ENCODE measurements at regions not wholly inside any gene's neighbourhood (a gene's known extent, or its start where the extent isn't known, plus 50 kb on each side); places are given as distances from the start of the nearest gene placed in this dataset.

DNA sequence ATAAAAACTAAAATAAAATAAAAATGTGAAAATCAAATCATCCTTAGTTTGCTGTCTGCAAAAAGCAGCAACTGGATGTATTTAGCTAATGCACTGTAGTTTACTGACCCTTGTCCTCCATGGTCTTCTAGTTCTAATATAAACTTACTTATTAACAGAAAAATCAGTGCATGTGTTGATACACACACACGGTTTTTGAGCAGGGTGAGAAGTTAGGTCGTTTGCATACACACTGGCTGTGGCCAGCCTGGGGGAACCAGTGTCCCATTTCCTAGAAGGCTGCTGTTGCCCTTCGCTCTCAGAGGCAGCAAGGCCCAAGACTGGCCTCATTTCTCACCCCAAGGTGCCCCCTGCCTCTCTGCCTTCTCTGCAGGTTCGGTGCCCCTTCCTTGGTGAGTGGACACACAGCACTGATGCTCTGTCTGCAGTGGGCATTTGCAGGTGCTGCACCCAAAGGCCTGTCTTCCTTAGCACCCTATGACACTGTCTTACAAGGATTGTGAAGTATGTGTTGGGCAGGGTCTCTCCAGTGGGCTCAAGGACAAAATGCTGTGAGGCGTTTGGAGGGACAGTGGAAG lies 168.5 kb downstream of the SCP2D1 start:
- Mint-ChIP-seq H3K27me3 (peaks cover 9 to 10% of the 10 kb centered on the region in 2 donors), H3K4me3 (no peak overlapping the region), H3K36me3 (no peaks in the 10 kb centered on the region), H3K9me3 (no peaks in the 10 kb centered on the region), H3K27ac (no peak overlapping the region), H3K4me1 (no peaks in the 10 kb centered on the region)
- H3K9me3 ChIP-seq = no peaks in the 10 kb centered on the region
- DNase-seq (no peak), ATAC-seq (replicated peaks in 1 of 4) (no peak)
- ChIA-PET CTCF (no interaction called here), POLR2A (no interaction called here)
- H3K27me3 ChIP-seq (replicated peaks in 1 of 2; ENCODE audit: control insufficient read depth in 2 of 2, extremely low read depth in 1 of 2, insufficient read depth in 2 of 2, low read length in 1 of 2) = peaks cover 0 to 9% of the 10 kb centered on the region in 2 experiments
- no peaks in the 10 kb centered on the region for H3K4me1 ChIP-seq (ENCODE audit: control insufficient read depth in 1 of 2, extremely low read depth in 1 of 2, insufficient read depth in 2 of 2, low read length in 2 of 2)
- WGBS (ENCODE audit: insufficient coverage) = 56% methylated on average over 3 of the region's 5 CpGs
- H3K27ac ChIP-seq (ENCODE audit: low read length) = no peak overlapping the region
- no peaks in the 10 kb centered on the region for H3K36me3 ChIP-seq (ENCODE audit: control insufficient read depth in 2 of 2, extremely low read depth in 1 of 2, insufficient read depth in 1 of 2, low read length in 1 of 2)
- H3K4me3 ChIP-seq (ENCODE audit: control insufficient read depth in 1 of 2, extremely low read depth in 1 of 2, low read length in 1 of 2) = no peak overlapping the region

DNA sequence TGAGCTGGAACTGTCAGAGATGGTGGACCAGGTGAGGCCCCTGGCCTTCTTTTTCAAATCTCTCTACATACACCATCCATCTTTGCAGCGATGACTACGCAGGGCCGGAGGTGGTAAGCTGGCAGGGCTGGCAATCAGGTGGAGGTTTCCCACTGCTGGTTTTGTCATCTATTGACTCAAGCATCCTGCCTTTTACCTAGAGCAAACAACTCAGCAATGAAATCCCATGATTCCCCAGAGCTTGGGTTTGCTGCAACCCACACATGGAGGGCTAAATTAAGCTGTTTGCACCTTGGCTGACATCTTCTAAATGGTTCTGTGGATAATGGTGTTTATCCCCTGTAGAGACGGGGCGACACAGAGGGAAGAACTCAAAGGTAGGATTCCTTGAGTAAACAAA lies 170.2 kb downstream of the SCP2D1 start:
- ChIA-PET POLR2A (no interaction called here), CTCF (no interaction called here)
- Mint-ChIP-seq H3K4me1 (no peaks in the 10 kb centered on the region), H3K9me3 (no peaks in the 10 kb centered on the region), H3K36me3 (no peaks in the 10 kb centered on the region), H3K4me3 (no peak overlapping the region), H3K27me3 (peaks cover 8 to 10% of the 10 kb centered on the region in 2 donors), H3K27ac (no peak overlapping the region)
- no peak overlapping the region for H3K27ac ChIP-seq (ENCODE audit: low read length)
- H3K4me3 ChIP-seq (ENCODE audit: control insufficient read depth in 1 of 2, extremely low read depth in 1 of 2, low read length in 1 of 2) = no peak overlapping the region
- H3K36me3 ChIP-seq (ENCODE audit: control insufficient read depth in 2 of 2, extremely low read depth in 1 of 2, insufficient read depth in 1 of 2, low read length in 1 of 2) = no peaks in the 10 kb centered on the region
- H3K27me3 ChIP-seq (replicated peaks in 1 of 2; ENCODE audit: control insufficient read depth in 2 of 2, extremely low read depth in 1 of 2, insufficient read depth in 2 of 2, low read length in 1 of 2) = peaks cover 0 to 9% of the 10 kb centered on the region in 2 experiments
- no peak for DNase-seq
- WGBS (ENCODE audit: insufficient coverage) = 100% methylated on average over 3 of the region's 5 CpGs
- no peak for ATAC-seq (replicated peaks in 1 of 4)
- no peaks in the 10 kb centered on the region for H3K9me3 ChIP-seq
- no peaks in the 10 kb centered on the region for H3K4me1 ChIP-seq (ENCODE audit: control insufficient read depth in 1 of 2, extremely low read depth in 1 of 2, insufficient read depth in 2 of 2, low read length in 2 of 2)

GRCh38 chr20:18984238-18985200 lies 170.9 kb downstream of the SCP2D1 start:
- Histone ChIP-seq H3K4me3 (ENCODE audit: control insufficient read depth in 1 of 2, extremely low read depth in 1 of 2, low read length in 1 of 2) (no peak overlapping the region), H3K4me1 (ENCODE audit: control insufficient read depth in 1 of 2, extremely low read depth in 1 of 2, insufficient read depth in 2 of 2, low read length in 2 of 2) (no peaks in the 10 kb centered on the region), H3K27me3 (replicated peaks in 1 of 2; ENCODE audit: control insufficient read depth in 2 of 2, extremely low read depth in 1 of 2, insufficient read depth in 2 of 2, low read length in 1 of 2) (peaks cover 0 to 9% of the 10 kb centered on the region in 2 experiments), H3K9me3 (no peaks in the 10 kb centered on the region), H3K36me3 (ENCODE audit: control insufficient read depth in 2 of 2, extremely low read depth in 1 of 2, insufficient read depth in 1 of 2, low read length in 1 of 2) (no peaks in the 10 kb centered on the region), H3K27ac (ENCODE audit: low read length) (no peak overlapping the region)
- ChIA-PET POLR2A (no interaction called here), CTCF (no interaction called here)
- H3K27me3 Mint-ChIP-seq = peaks cover 7 to 9% of the 10 kb centered on the region in 2 donors
- 73% methylated on average over 11 of the region's 13 CpGs for WGBS (ENCODE audit: insufficient coverage)
- H3K27ac Mint-ChIP-seq = no peak overlapping the region
- ATAC-seq (replicated peaks in 1 of 4) (no peak), DNase-seq (no peak)
- H3K4me1 Mint-ChIP-seq = no peaks in the 10 kb centered on the region
- no peak overlapping the region for H3K4me3 Mint-ChIP-seq
- no peaks in the 10 kb centered on the region for H3K36me3 Mint-ChIP-seq
- H3K9me3 Mint-ChIP-seq = no peaks in the 10 kb centered on the region

DNA sequence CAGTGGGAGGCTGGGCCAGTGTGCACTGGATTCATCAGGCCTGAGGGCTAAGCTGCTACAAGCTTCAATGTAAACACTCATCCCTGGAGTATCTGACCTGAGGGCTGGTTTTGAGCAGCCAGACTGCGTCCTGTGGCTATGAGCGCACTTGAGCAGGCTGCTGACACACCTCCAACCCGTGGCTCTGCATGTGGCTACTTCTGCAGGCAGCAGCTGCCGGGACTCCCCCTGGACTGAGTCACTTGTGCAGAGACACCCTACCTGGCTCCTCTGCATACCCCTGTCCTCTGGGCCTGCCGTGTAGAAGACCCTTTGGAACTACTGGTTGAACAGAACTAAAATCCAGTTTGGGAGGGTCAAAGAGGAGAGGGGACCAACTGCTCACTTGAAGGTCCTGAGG lies 172.0 kb downstream of the SCP2D1 start:
- H3K9me3 Mint-ChIP-seq = no peaks in the 10 kb centered on the region
- no peak overlapping the region for H3K27ac Mint-ChIP-seq
- ChIA-PET POLR2A (no interaction called here), CTCF (no interaction called here)
- peaks cover 4 to 5% of the 10 kb centered on the region in 2 donors for H3K27me3 Mint-ChIP-seq
- Histone ChIP-seq H3K27ac (ENCODE audit: low read length) (no peak overlapping the region), H3K4me3 (ENCODE audit: control insufficient read depth in 1 of 2, extremely low read depth in 1 of 2, low read length in 1 of 2) (no peak overlapping the region), H3K4me1 (ENCODE audit: control insufficient read depth in 1 of 2, extremely low read depth in 1 of 2, insufficient read depth in 2 of 2, low read length in 2 of 2) (no peaks in the 10 kb centered on the region), H3K36me3 (ENCODE audit: control insufficient read depth in 2 of 2, extremely low read depth in 1 of 2, insufficient read depth in 1 of 2, low read length in 1 of 2) (no peaks in the 10 kb centered on the region), H3K9me3 (no peaks in the 10 kb centered on the region), H3K27me3 (replicated peaks in 1 of 2; ENCODE audit: control insufficient read depth in 2 of 2, extremely low read depth in 1 of 2, insufficient read depth in 2 of 2, low read length in 1 of 2) (peaks cover 0 to 9% of the 10 kb centered on the region in 2 experiments)
- H3K4me3 Mint-ChIP-seq = no peak overlapping the region
- no peak for DNase-seq
- no peaks in the 10 kb centered on the region for H3K36me3 Mint-ChIP-seq
- H3K4me1 Mint-ChIP-seq = no peaks in the 10 kb centered on the region
- 66% methylated on average over 3 of the region's 5 CpGs for WGBS (ENCODE audit: insufficient coverage)
- ATAC-seq (replicated peaks in 1 of 4) = no peak

- Mint-ChIP-seq H3K27me3 (peaks cover 0 to 3% of the 10 kb centered on the region in 2 donors), H3K9me3 (no peaks in the 10 kb centered on the region), H3K4me3 (no peak overlapping the region), H3K4me1 (no peaks in the 10 kb centered on the region), H3K36me3 (no peaks in the 10 kb centered on the region), H3K27ac (no peak overlapping the region)
- Histone ChIP-seq H3K36me3 (ENCODE audit: control insufficient read depth in 2 of 2, extremely low read depth in 1 of 2, insufficient read depth in 1 of 2, low read length in 1 of 2) (no peaks in the 10 kb centered on the region), H3K4me3 (ENCODE audit: control insufficient read depth in 1 of 2, extremely low read depth in 1 of 2, low read length in 1 of 2) (no peak overlapping the region), H3K27ac (ENCODE audit: low read length) (no peak overlapping the region), H3K27me3 (replicated peaks in 1 of 2; ENCODE audit: control insufficient read depth in 2 of 2, extremely low read depth in 1 of 2, insufficient read depth in 2 of 2, low read length in 1 of 2) (peaks cover 0 to 9% of the 10 kb centered on the region in 2 experiments), H3K9me3 (no peaks in the 10 kb centered on the region), H3K4me1 (ENCODE audit: control insufficient read depth in 1 of 2, extremely low read depth in 1 of 2, insufficient read depth in 2 of 2, low read length in 2 of 2) (no peaks in the 10 kb centered on the region)
- ChIA-PET CTCF (no interaction called here), POLR2A (no interaction called here)
- DNase-seq (no peak), ATAC-seq (replicated peaks in 1 of 4) (no peak)
- WGBS (ENCODE audit: insufficient coverage) = 78% methylated on average over 4 of the region's 7 CpGs
Measured at GRCh38 chr20:18986146-18986830, 172.7 kb downstream of the SCP2D1 start.

- no peaks in the 10 kb centered on the region for H3K9me3 Mint-ChIP-seq
- H3K4me1 Mint-ChIP-seq = no peaks in the 10 kb centered on the region
- H3K27ac ChIP-seq (ENCODE audit: low read length) = no peak overlapping the region
- H3K4me1 ChIP-seq (ENCODE audit: control insufficient read depth in 1 of 2, extremely low read depth in 1 of 2, insufficient read depth in 2 of 2, low read length in 2 of 2) = no peaks in the 10 kb centered on the region
- H3K27me3 Mint-ChIP-seq = peaks cover 0 to 3% of the 10 kb centered on the region in 2 donors
- H3K36me3 ChIP-seq (ENCODE audit: control insufficient read depth in 2 of 2, extremely low read depth in 1 of 2, insufficient read depth in 1 of 2, low read length in 1 of 2) = no peaks in the 10 kb centered on the region
- DNase-seq = no peak
- WGBS (ENCODE audit: insufficient coverage) = no CpG with 5 or more reads among the region's 9 CpGs
- no peak overlapping the region for H3K4me3 ChIP-seq (ENCODE audit: control insufficient read depth in 1 of 2, extremely low read depth in 1 of 2, low read length in 1 of 2)
- H3K27ac Mint-ChIP-seq = no peak overlapping the region
- ChIA-PET POLR2A (no interaction called here), CTCF (no interaction called here)
- ATAC-seq (replicated peaks in 1 of 4) = no peak
- peaks cover 0 to 8% of the 10 kb centered on the region in 2 experiments for H3K27me3 ChIP-seq (replicated peaks in 1 of 2; ENCODE audit: control insufficient read depth in 2 of 2, extremely low read depth in 1 of 2, insufficient read depth in 2 of 2, low read length in 1 of 2)
- H3K9me3 ChIP-seq = no peaks in the 10 kb centered on the region
- H3K36me3 Mint-ChIP-seq = no peaks in the 10 kb centered on the region
- no peak overlapping the region for H3K4me3 Mint-ChIP-seq
Measured at GRCh38 chr20:18986895-18987580, 173.5 kb downstream of the SCP2D1 start.

Data from T-cell (primary cell).